ENCODE measurements at regions not wholly inside any gene's neighbourhood (a gene's known extent, or its start where the extent isn't known, plus 50 kb on each side); places are given as distances from the start of the nearest gene placed in this dataset.
"Not testable (repeated sequence)": the region's sequence is repeated elsewhere in the genome, so short reads cannot be mapped to it uniquely, and the experiment has no call there.

DNA sequence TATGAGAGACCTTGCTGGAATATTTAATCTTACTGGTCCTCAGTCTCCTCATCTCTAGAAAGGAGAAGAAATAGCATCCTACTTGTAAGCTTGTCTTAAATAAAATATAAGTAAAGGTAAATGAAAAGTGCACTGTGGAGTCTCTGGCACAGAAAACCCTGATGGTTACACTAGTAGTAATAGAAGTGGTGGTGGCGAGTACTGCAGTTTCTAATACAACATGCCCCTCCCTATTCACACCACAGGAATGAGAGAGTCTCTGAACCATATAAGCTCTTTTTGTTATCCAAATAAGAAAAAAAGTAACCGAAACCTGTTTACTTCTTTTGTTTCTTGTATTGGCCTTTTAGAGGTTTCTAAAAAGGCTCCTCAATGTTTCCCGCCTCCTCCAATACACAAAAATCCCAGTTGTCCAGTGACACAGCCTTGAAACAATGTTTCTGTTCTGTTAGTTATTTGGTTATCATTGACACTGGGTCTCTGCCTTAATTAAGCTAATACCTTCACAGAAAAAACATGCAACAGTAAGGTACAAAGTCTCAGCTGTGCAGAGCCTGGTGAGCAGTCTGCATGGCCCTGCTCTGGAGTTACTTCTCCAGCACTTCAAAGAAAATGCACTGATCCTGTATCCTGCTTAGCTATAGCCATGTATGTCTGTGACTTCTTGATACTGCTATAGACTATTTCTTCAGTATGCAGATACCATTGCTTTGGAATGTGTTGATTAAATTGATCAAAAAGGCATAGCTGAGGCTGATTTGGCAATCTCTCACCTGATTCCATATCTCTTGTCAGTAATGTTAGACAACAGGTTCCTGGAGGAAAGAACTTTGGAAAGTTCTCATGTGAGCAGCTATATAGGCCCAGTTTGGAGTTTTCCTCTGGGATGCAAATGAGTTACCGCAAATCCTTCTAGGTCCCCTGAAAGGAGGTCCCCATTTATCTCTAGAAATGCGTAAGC lies 315.6 kb upstream of the IL12A start:
- no peak overlapping the region for H3K27ac Mint-ChIP-seq
- H3K4me1 Mint-ChIP-seq (ENCODE audit: low read depth), result peaks cover 16% of the 10 kb centered on the region
- DNase-seq, result no peak
- H3K9me3 Mint-ChIP-seq, result no peaks in the 10 kb centered on the region
- no peaks in the 10 kb centered on the region for H3K36me3 Mint-ChIP-seq (ENCODE audit: low read depth)
- TF ChIP-seq, protein P1, sequence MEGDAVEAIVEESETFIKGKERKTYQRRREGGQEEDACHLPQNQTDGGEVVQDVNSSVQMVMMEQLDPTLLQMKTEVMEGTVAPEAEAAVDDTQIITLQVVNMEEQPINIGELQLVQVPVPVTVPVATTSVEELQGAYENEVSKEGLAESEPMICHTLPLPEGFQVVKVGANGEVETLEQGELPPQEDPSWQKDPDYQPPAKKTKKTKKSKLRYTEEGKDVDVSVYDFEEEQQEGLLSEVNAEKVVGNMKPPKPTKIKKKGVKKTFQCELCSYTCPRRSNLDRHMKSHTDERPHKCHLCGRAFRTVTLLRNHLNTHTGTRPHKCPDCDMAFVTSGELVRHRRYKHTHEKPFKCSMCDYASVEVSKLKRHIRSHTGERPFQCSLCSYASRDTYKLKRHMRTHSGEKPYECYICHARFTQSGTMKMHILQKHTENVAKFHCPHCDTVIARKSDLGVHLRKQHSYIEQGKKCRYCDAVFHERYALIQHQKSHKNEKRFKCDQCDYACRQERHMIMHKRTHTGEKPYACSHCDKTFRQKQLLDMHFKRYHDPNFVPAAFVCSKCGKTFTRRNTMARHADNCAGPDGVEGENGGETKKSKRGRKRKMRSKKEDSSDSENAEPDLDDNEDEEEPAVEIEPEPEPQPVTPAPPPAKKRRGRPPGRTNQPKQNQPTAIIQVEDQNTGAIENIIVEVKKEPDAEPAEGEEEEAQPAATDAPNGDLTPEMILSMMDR (IDR thresholded peaks at IDR 0.05), result peak; percentile 48; the same call in 1 of the 2 replicates
- H3K4me3 Mint-ChIP-seq, result no peak overlapping the region
- H3K27me3 Mint-ChIP-seq (ENCODE audit: insufficient read depth), result no peaks in the 10 kb centered on the region

DNA sequence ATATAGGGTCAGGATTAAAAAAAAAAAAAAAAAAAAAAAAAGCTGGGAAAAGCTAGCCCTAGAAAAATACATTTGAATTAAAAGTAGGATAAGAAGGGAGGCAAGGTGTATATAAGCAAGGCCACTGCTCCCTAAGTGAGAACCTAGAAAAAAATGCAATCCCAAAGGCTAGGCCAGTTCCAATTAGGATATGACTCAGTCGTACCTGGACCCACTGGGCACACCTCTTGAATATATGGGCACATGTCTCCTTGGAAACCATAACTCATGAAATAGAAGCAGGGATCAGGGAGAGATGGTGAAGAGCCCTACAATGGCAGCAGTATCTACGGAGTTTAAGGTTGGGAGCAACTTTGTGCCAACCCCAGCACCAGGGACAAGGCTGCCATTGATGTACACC lies 314.1 kb upstream of the IL12A start:
- no peak overlapping the region for H3K27ac Mint-ChIP-seq
- TF ChIP-seq, protein P1 (IDR thresholded peaks at IDR 0.05), result no peak
- no peak overlapping the region for H3K4me3 Mint-ChIP-seq
- no peaks in the 10 kb centered on the region for H3K9me3 Mint-ChIP-seq
- DNase-seq, result no peak
- peaks cover 3% of the 10 kb centered on the region for H3K4me1 Mint-ChIP-seq (ENCODE audit: low read depth)
- no peaks in the 10 kb centered on the region for H3K36me3 Mint-ChIP-seq (ENCODE audit: low read depth)
- H3K27me3 Mint-ChIP-seq (ENCODE audit: insufficient read depth), result no peaks in the 10 kb centered on the region; the same call in 1 of the 2 replicates

DNA sequence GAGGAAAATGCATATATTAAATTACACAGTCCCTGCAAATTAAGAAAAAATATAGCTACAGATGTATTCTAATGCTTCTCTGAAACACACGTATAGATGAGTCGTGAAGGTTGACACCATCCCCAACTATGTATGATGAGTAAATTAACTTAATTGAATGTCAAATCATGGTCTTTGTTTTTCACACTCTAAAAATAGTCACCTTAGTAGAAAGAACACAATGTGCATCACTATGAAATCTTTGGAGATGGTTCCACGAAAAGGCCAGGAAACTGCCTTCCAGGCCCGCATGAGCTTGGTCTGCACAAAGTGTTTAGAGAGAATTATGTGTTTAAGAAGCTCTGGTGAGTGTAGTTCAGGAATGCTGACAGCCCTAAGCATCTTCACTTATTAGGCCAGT lies 313.4 kb upstream of the IL12A start:
- Mint-ChIP-seq H3K4me3 (no peak overlapping the region), H3K4me1 (ENCODE audit: low read depth) (no peaks in the 10 kb centered on the region), H3K9me3 (no peaks in the 10 kb centered on the region), H3K36me3 (ENCODE audit: low read depth) (no peaks in the 10 kb centered on the region), H3K27me3 (ENCODE audit: insufficient read depth) (no peaks in the 10 kb centered on the region; the same call in 1 of the 2 replicates), H3K27ac (no peak overlapping the region)
- DNase-seq, result no peak
- TF ChIP-seq, protein P1 (IDR thresholded peaks at IDR 0.05), result no peak

DNA sequence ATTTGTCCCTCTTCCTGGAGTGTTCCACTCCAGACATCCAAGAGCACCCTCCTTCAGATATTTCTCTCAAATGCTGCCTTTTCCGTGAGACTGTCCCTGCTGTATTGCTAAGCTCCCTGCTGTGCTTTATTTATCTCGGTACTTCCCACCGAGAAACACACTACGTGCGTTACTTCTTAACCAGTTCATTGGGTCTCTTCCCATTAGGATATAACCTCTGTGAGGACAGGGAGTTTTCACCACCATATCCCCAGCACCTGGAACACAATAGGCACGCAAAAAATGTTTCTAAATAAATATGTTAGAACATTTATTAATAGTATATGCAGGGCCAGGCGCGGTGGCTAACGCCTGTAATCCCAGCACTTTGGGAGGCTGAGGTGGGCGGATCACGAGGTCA lies 308.7 kb upstream of the IL12A start:
- Mint-ChIP-seq H3K9me3 (no peaks in the 10 kb centered on the region), H3K4me1 (ENCODE audit: low read depth) (no peaks in the 10 kb centered on the region), H3K27ac (no peak overlapping the region), H3K27me3 (ENCODE audit: insufficient read depth) (no peaks in the 10 kb centered on the region; the same call in none of the 2 replicates), H3K36me3 (ENCODE audit: low read depth) (no peaks in the 10 kb centered on the region), H3K4me3 (no peak overlapping the region)
- TF ChIP-seq, protein P1 (IDR thresholded peaks at IDR 0.05), result no peak
- DNase-seq, result no peak

- not testable (repeated sequence) for H3K27me3 Mint-ChIP-seq (ENCODE audit: insufficient read depth); H3K4me3 Mint-ChIP-seq; H3K36me3 Mint-ChIP-seq (ENCODE audit: low read depth); DNase-seq; H3K27ac Mint-ChIP-seq; H3K9me3 Mint-ChIP-seq; H3K4me1 Mint-ChIP-seq (ENCODE audit: low read depth)
Measured at GRCh38 chr3:159681717-159682116, 306.9 kb upstream of the IL12A start.

GRCh38 chr3:159685801-159686200 lies 302.8 kb upstream of the IL12A start:
- Mint-ChIP-seq H3K27ac (no peak overlapping the region), H3K36me3 (ENCODE audit: low read depth) (peaks cover 25% of the 10 kb centered on the region), H3K4me3 (no peak overlapping the region), H3K27me3 (ENCODE audit: insufficient read depth) (peaks cover 4% of the 10 kb centered on the region), H3K9me3 (peaks cover 12% of the 10 kb centered on the region), H3K4me1 (ENCODE audit: low read depth) (no peaks in the 10 kb centered on the region)
- TF ChIP-seq, protein P1 (IDR thresholded peaks at IDR 0.05), result no peak
- no peak for DNase-seq

All from HFFc6 (cell line).